Lower lobe of right lung (tissue), 2 donors: ENCODE measurements at regions not wholly inside any gene's neighbourhood (a gene's known extent, or its start where the extent isn't known, plus 50 kb on each side); places are given as distances from the start of the nearest gene placed in this dataset.
A peak's percentile ranks its signal among the peaks of the same experiment; 100 is the strongest.

Experiments used
- ATAC-seq, 2 donors: fragments of 200-7000 bp; cut with Tn5 transposase; one replicate each; pipeline ENCODE4 v1.9.1; 2020 to 2022; ENCODE audit warnings: mild to moderate bottlenecking in 2 of 2, moderate library complexity in 2 of 2
- DNase-seq: peaks from one replicate; pipeline ENCODE4 v3.0.0-alpha.2; 2020
- H3K27ac ChIP-seq: fragments of 200-600 bp; one replicate; pipeline ENCODE4 v1.8.0; 2022
- H3K27me3 ChIP-seq: fragments of 200-600 bp; one replicate; pipeline ENCODE4 v1.8.0; 2022; ENCODE audit warnings: low read depth
- H3K36me3 ChIP-seq: fragments of 200-600 bp; one replicate; pipeline ENCODE4 v1.8.0; 2022; ENCODE audit warnings: mild to moderate bottlenecking
- H3K4me1 ChIP-seq: fragments of 200-600 bp; one replicate; pipeline ENCODE4 v1.8.0; 2022
- H3K4me3 ChIP-seq: fragments of 200-600 bp; one replicate; pipeline ENCODE4 v1.8.0; 2022; ENCODE audit warnings: mild to moderate bottlenecking
- H3K9me3 ChIP-seq: fragments of 200-600 bp; one replicate; pipeline ENCODE4 v1.8.0; 2022
- CTCF ChIP-seq: fragments of 200-600 bp; IDR thresholded peaks from one replicate; pipeline ENCODE4 v1.8.0; 2022; ENCODE audit warnings: antibody characterized with exemption, mild to moderate bottlenecking
- intact Hi-C: fragments of 100-400 bp; cut with DNase I; formaldehyde crosslinking; loops from one replicate; pipeline ENCODE4 v1.11.0; 2022
- donor health status: DM: no; HTN: yes; CAD: no; lungs with severe emphysema.

GRCh38 chr1:95850763-95851162, 616.8 kb downstream of the RWDD3 start:
- no peak for DNase-seq
- H3K27ac ChIP-seq: no peak overlapping the region
- TF ChIP-seq CTCF: no peak
- intact Hi-C loops: no loop called here
- no peak for ATAC-seq
- no peaks in the 10 kb centered on the region for H3K36me3 ChIP-seq
- H3K4me3 ChIP-seq: no peak overlapping the region
- no peaks in the 10 kb centered on the region for H3K9me3 ChIP-seq
- no peaks in the 10 kb centered on the region for H3K4me1 ChIP-seq
- no peaks in the 10 kb centered on the region for H3K27me3 ChIP-seq

- Histone ChIP-seq H3K4me1 (no peaks in the 10 kb centered on the region), H3K27ac (no peak overlapping the region), H3K36me3 (no peaks in the 10 kb centered on the region), H3K9me3 (no peaks in the 10 kb centered on the region), H3K27me3 (no peaks in the 10 kb centered on the region), H3K4me3 (no peak overlapping the region)
- peak in 1 of 2 donors; percentile 35 for ATAC-seq
- TF ChIP-seq CTCF: no peak
- DNase-seq: no peak
- intact Hi-C loops: no loop called here
These were observed 618.6 kb downstream of the RWDD3 start for GRCh38 chr1:95852483-95853070.

- DNase-seq (no peak), ATAC-seq (peak; percentile 18 to 21)
- no peaks in the 10 kb centered on the region for H3K36me3 ChIP-seq
- H3K27me3 ChIP-seq: no peaks in the 10 kb centered on the region
- intact Hi-C loops: no loop called here
- no peak overlapping the region for H3K4me3 ChIP-seq
- H3K4me1 ChIP-seq: no peaks in the 10 kb centered on the region
- H3K27ac ChIP-seq: no peak overlapping the region
- H3K9me3 ChIP-seq: no peaks in the 10 kb centered on the region
- TF ChIP-seq CTCF: no peak
These were observed 620.4 kb downstream of the RWDD3 start for GRCh38 chr1:95854457-95854856.

- H3K9me3 ChIP-seq: no peaks in the 10 kb centered on the region
- intact Hi-C loops: no loop called here
- H3K27ac ChIP-seq: no peak overlapping the region
- ATAC-seq: no peak
- H3K27me3 ChIP-seq: no peaks in the 10 kb centered on the region
- TF ChIP-seq CTCF: no peak
- no peak for DNase-seq
- H3K4me3 ChIP-seq: no peak overlapping the region
- H3K36me3 ChIP-seq: no peaks in the 10 kb centered on the region
- no peaks in the 10 kb centered on the region for H3K4me1 ChIP-seq
These were observed 629.1 kb downstream of the RWDD3 start for GRCh38 chr1:95863086-95863485.

GRCh38 chr1:95865769-95866168, 631.8 kb downstream of the RWDD3 start:
- no peak overlapping the region for H3K4me3 ChIP-seq
- DNase-seq: no peak
- H3K36me3 ChIP-seq: no peaks in the 10 kb centered on the region
- no peak for TF ChIP-seq CTCF
- intact Hi-C loops: no loop called here
- no peaks in the 10 kb centered on the region for H3K9me3 ChIP-seq
- no peak overlapping the region for H3K27ac ChIP-seq
- no peaks in the 10 kb centered on the region for H3K4me1 ChIP-seq
- H3K27me3 ChIP-seq: no peaks in the 10 kb centered on the region
- no peak for ATAC-seq

GRCh38 chr1:95876276-95876675, 642.3 kb downstream of the RWDD3 start:
- no peaks in the 10 kb centered on the region for H3K4me1 ChIP-seq
- ATAC-seq: no peak
- intact Hi-C loops: no loop called here
- DNase-seq: no peak
- no peaks in the 10 kb centered on the region for H3K9me3 ChIP-seq
- H3K36me3 ChIP-seq: no peaks in the 10 kb centered on the region
- no peaks in the 10 kb centered on the region for H3K27me3 ChIP-seq
- no peak for TF ChIP-seq CTCF
- H3K4me3 ChIP-seq: no peak overlapping the region
- no peak overlapping the region for H3K27ac ChIP-seq
